K562 (cell line): ENCODE measurements at regions not wholly inside any gene's neighbourhood (a gene's known extent, or its start where the extent isn't known, plus 50 kb on each side); places are given as distances from the start of the nearest gene placed in this dataset.

ENCODE experiments used
- ATAC-seq: fragments of 200-7000 bp; cut with Tn5 transposase; 3 replicates; pipeline ENCODE4 v1.9.1; 2020; ENCODE audit warnings: moderate library complexity
- BruUV-seq: library from RNA; stranded (reverse); fragments of 400-500 nt; replicated peaks from 2 replicates; lab custom pipeline; 2021; lab: Mats Ljungman, UMichigan
- CTCF ChIA-PET: fragments of 300-600 bp; formaldehyde crosslinking; extraction: SDS; loops from one replicate; lab custom pipeline; 2021; ENCODE audit warnings: low intra/inter-chr PET ratio; lab: Yijun Ruan, JAX
- POLR2A ChIA-PET: fragments of 300-600, 350-650 bp; sonication (Branson Sonifier 250); formaldehyde crosslinking; extraction: SDS; loops from one replicate; lab custom pipeline; 2021; ENCODE audit warnings: antibody characterized with exemption, inconsistent platforms; lab: Yijun Ruan, JAX
- DNase-seq, 4 experiments: peaks; one replicate each; pipeline versions ENCODE4 v3.0.0 to v3.0.0-alpha.2; 2011 to 2018; ENCODE audit warnings: low spot score in 3 of 4, mixed read lengths in 3 of 4; ENCODE audit errors: extremely low read depth in 1 of 4
- FAIRE-seq: peaks from 2 replicates; lab custom pipeline; 2011; peaks lifted over from hg19 to GRCh38; lab: Jason Lieb, UNC
- H2AFZ ChIP-seq: 2 replicates; pipeline ENCODE4 v1.6.0; 2011; ENCODE audit warnings: low read depth, low read length, control low read depth, inconsistent platforms
- H3K27ac ChIP-seq: fragments of 200-600 bp; 3 replicates; pipeline ENCODE4 v1.8.0; 2011; ENCODE audit warnings: low read depth, mild to moderate bottlenecking, control low read depth, inconsistent platforms, low read length, moderate library complexity, mixed read lengths; ENCODE audit errors: extremely low read depth
- H3K27me3 ChIP-seq, 2 experiments: fragments of 300-600 bp in 1 of 2; 2 replicates in 1 of 2; 3 replicates in 1 of 2; pipeline versions ENCODE4 v1.6.0 to v1.8.0; 2011; ENCODE audit warnings: inconsistent platforms in 2 of 2, low read length in 2 of 2, mild to moderate bottlenecking in 1 of 2, mixed read lengths in 1 of 2, moderate library complexity in 1 of 2; ENCODE audit not compliant: control insufficient read depth in 2 of 2, insufficient read depth in 2 of 2
- H3K36me3 ChIP-seq: fragments of 300-600 bp; 3 replicates; pipeline ENCODE4 v1.8.0; 2011; ENCODE audit warnings: mild to moderate bottlenecking, low read length, inconsistent platforms; ENCODE audit not compliant: control insufficient read depth, insufficient read depth
- H3K4me1 ChIP-seq, 2 experiments: fragments of 200-600 bp in 1 of 2; replicated peaks in 1 of 2; 2 replicates in 1 of 2; 3 replicates in 1 of 2; pipeline versions ENCODE4 v1.5.1 to v1.8.0; 2011; ENCODE audit warnings: inconsistent platforms in 2 of 2, low read length in 2 of 2, mild to moderate bottlenecking in 1 of 2, mixed read lengths in 1 of 2, moderate library complexity in 1 of 2; ENCODE audit not compliant: control insufficient read depth in 2 of 2, insufficient read depth in 2 of 2
- H3K4me2 ChIP-seq: 2 replicates; pipeline ENCODE4 v1.6.1; 2011; ENCODE audit warnings: low read length, control low read depth, inconsistent platforms, mixed read lengths; ENCODE audit not compliant: insufficient read depth
- H3K4me3 ChIP-seq: fragments of 200-600 bp; sonication (generic), shearing (Covaris generic); 2 replicates; pipeline ENCODE4 v1.5.1; 2016; ENCODE audit warnings: control low read depth, inconsistent platforms
- H3K79me2 ChIP-seq: fragments of 200-600 bp; 3 replicates; pipeline ENCODE4 v1.8.0; 2011; ENCODE audit warnings: low read length, inconsistent platforms; ENCODE audit not compliant: control insufficient read depth, insufficient read depth
- H3K9ac ChIP-seq, 2 experiments: 2 replicates each; pipeline versions ENCODE4 v1.6.0 to v1.6.1; 2011; ENCODE audit warnings: low read depth in 2 of 2, low read length in 2 of 2, control low read depth in 1 of 2, inconsistent platforms in 1 of 2, mild to moderate bottlenecking in 1 of 2, mixed read lengths in 1 of 2; ENCODE audit not compliant: insufficient read depth in 1 of 2
- H3K9me1 ChIP-seq: one replicate; pipeline ENCODE4 v1.6.0; 2011; ENCODE audit warnings: inconsistent platforms, mild to moderate bottlenecking, low read length, moderate library complexity; ENCODE audit not compliant: control insufficient read depth, insufficient read depth
- H3K9me3 ChIP-seq: replicated peaks from 2 replicates; pipeline ENCODE4 v1.5.1; 2011; ENCODE audit warnings: low read depth, low read length, inconsistent platforms; ENCODE audit not compliant: control insufficient read depth, insufficient read depth
- H4K20me1 ChIP-seq: replicated peaks from 2 replicates; pipeline ENCODE4 v1.6.1; 2011; ENCODE audit warnings: low read length, inconsistent platforms, mixed read lengths; ENCODE audit not compliant: control insufficient read depth, insufficient read depth
- ATF7 ChIP-seq: fragments of 450-650 bp; IDR thresholded peaks from 2 replicates; pipeline ENCODE4 v1.7.1; 2014; ENCODE audit warnings: mild to moderate bottlenecking, moderate library complexity
- CREM ChIP-seq: IDR thresholded peaks from 2 replicates; pipeline ENCODE4 v1.6.1; 2014; ENCODE audit warnings: antibody characterized with exemption, low read depth
- CTCFL ChIP-seq: IDR thresholded peaks from 2 replicates; pipeline ENCODE4 v1.6.1; 2011; ENCODE audit warnings: borderline replicate concordance, low read depth, mild to moderate bottlenecking, moderate library complexity, low read length; ENCODE audit not compliant: insufficient read depth, poor library complexity, severe bottlenecking
- ELF4 ChIP-seq: fragments of 450-650 bp; formaldehyde crosslinking; IDR thresholded peaks from 2 replicates; pipeline ENCODE4 v1.4.0; 2022; ENCODE audit warnings: missing genetic modification characterization
- FOXK2 ChIP-seq, 2 experiments: fragments of 450-650 bp; IDR thresholded peaks in 1 of 2; conservative IDR thresholded peaks in 1 of 2; 2 replicates each; pipeline ENCODE4 v1.6.1; 2016; ENCODE audit warnings: low read depth in 2 of 2, mild to moderate bottlenecking in 1 of 2
- HMG20A ChIP-seq: fragments of 450-650 bp; formaldehyde crosslinking; conservative IDR thresholded peaks from 2 replicates; pipeline ENCODE4 v1.4.0; 2020; ENCODE audit warnings: mild to moderate bottlenecking, mixed read lengths
- KAT8 ChIP-seq: fragments of 450-650 bp; IDR thresholded peaks from 2 replicates; pipeline ENCODE4 v1.6.1; 2016; ENCODE audit warnings: low read depth, mild to moderate bottlenecking
- NFXL1 ChIP-seq: fragments of 450-650 bp; formaldehyde crosslinking; IDR thresholded peaks from 2 replicates; pipeline ENCODE4 v1.4.0; 2021; ENCODE audit warnings: mild to moderate bottlenecking
- NFYB ChIP-seq: IDR thresholded peaks from 2 replicates; pipeline ENCODE4 v1.6.1; 2011; ENCODE audit warnings: mild to moderate bottlenecking, moderate library complexity; ENCODE audit not compliant: insufficient read length; ENCODE audit errors: extremely low read depth
- PATZ1 ChIP-seq: fragments of 250-450 bp; sonication (Bioruptor Pico); IDR thresholded peaks from 2 replicates; pipeline ENCODE4 v1.5.0; 2020; ENCODE audit warnings: mild to moderate bottlenecking, borderline replicate concordance
- RBM17 ChIP-seq: fragments of 200-400 bp; formaldehyde crosslinking; IDR thresholded peaks from 2 replicates; pipeline ENCODE4 v1.6.1; 2017; ENCODE audit warnings: low read depth, mild to moderate bottlenecking, low read length, borderline replicate concordance
- SLC30A9 ChIP-seq: fragments of 250-450 bp; sonication (Bioruptor Pico); IDR thresholded peaks from 2 replicates; pipeline ENCODE4 v1.8.0; 2022; ENCODE audit warnings: mild to moderate bottlenecking, moderate library complexity
- TRIM24 ChIP-seq, 2 experiments: fragments of 450-650 bp; IDR thresholded peaks; 2 replicates each; pipeline ENCODE4 v1.6.1; 2016
- TRIM28 ChIP-seq: fragments of 450-650 bp; IDR thresholded peaks from 2 replicates; pipeline ENCODE4 v1.6.1; 2017
- WHSC1 ChIP-seq: IDR thresholded peaks from one replicate; pipeline ENCODE4 v1.6.1; 2012; ENCODE audit warnings: low read length, control low read depth, inconsistent platforms
- WGBS: fragments of 100-300 bp; shearing (Covaris generic); methylation state at CpG from one replicate; pipeline ENCODE4 v1.1.6; 2016; ENCODE audit warnings: low coverage, mixed read lengths; ENCODE audit not compliant: insufficient coverage; ENCODE audit errors: missing lambda C conversion rate; 5-methylcytosine and 5-hydroxymethylcytosine counted together
- in situ Hi-C: fragments of 300-500 bp; cut with MboI; formaldehyde crosslinking; loops from 4 replicates; pipeline ENCODE4 v1.15.0; 2018; ENCODE audit warnings: inconsistent platforms, mixed read lengths
- intact Hi-C: fragments of 100-400 bp; cut with micrococcal nuclease; formaldehyde crosslinking; loops from 2 replicates; pipeline ENCODE4 v1.14.2; 2022
- TF ChIP-seq, protein P1 (sequence below): sonication (generic); formaldehyde crosslinking; IDR thresholded peaks from 2 replicates; pipeline ENCODE4 v1.8.0; 2022; ENCODE audit warnings: mild to moderate bottlenecking, low read depth, missing genetic modification reagents
- TF ChIP-seq, protein P2 (sequence below): sonication (generic); formaldehyde crosslinking; IDR thresholded peaks from 2 replicates; pipeline ENCODE4 v1.8.1; 2023; ENCODE audit warnings: mild to moderate bottlenecking, missing genetic modification reagents

- in situ Hi-C loops, result no loop called here
- H2AFZ ChIP-seq, result no peak overlapping the region
- H3K36me3 ChIP-seq, result no peaks in the 10 kb centered on the region
- H3K9ac ChIP-seq, result no peak overlapping the region
- no peaks in the 10 kb centered on the region for H3K79me2 ChIP-seq
- no peaks in the 10 kb centered on the region for H4K20me1 ChIP-seq
- intact Hi-C loops, result no loop called here
- H3K9me1 ChIP-seq, result no peaks in the 10 kb centered on the region
- no peak overlapping the region for H3K4me2 ChIP-seq
- WGBS, result 4% methylated on average over 14 of the region's 14 CpGs
- ChIA-PET POLR2A (no interaction called here), CTCF (no interaction called here)
- no TSS peak for BruUV-seq
- no peak overlapping the region for H3K4me3 ChIP-seq
- no peak for DNase-seq
- peaks cover 0 to 19% of the 10 kb centered on the region in 2 experiments; a peak in 2 of 5 replicates for H3K27me3 ChIP-seq
- no peak for ATAC-seq
- no peaks in the 10 kb centered on the region for H3K9me3 ChIP-seq
- H3K27ac ChIP-seq, result no peak overlapping the region
- no peak for FAIRE-seq
- H3K4me1 ChIP-seq, result no peaks in the 10 kb centered on the region
- TF ChIP-seq KAT8, result no peak
- TF ChIP-seq, protein P1, sequence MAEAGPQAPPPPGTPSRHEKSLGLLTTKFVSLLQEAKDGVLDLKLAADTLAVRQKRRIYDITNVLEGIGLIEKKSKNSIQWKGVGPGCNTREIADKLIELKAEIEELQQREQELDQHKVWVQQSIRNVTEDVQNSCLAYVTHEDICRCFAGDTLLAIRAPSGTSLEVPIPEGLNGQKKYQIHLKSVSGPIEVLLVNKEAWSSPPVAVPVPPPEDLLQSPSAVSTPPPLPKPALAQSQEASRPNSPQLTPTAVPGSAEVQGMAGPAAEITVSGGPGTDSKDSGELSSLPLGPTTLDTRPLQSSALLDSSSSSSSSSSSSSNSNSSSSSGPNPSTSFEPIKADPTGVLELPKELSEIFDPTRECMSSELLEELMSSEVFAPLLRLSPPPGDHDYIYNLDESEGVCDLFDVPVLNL (CRISPR knock-in tag), result no peak
- no peak for TF ChIP-seq WHSC1
- no peak for TF ChIP-seq ATF7
- TF ChIP-seq CTCFL, result no peak
- TF ChIP-seq FOXK2 (conservative IDR thresholded peaks at IDR 0.05 in 1 of 2, IDR thresholded peaks at IDR 0.05 in 1 of 2; ENCODE audit: low read depth in 2 of 2), result no peak
- TF ChIP-seq NFYB, result no peak
- TF ChIP-seq SLC30A9 (CRISPR knock-in tag), result no peak
- TF ChIP-seq, protein P2, sequence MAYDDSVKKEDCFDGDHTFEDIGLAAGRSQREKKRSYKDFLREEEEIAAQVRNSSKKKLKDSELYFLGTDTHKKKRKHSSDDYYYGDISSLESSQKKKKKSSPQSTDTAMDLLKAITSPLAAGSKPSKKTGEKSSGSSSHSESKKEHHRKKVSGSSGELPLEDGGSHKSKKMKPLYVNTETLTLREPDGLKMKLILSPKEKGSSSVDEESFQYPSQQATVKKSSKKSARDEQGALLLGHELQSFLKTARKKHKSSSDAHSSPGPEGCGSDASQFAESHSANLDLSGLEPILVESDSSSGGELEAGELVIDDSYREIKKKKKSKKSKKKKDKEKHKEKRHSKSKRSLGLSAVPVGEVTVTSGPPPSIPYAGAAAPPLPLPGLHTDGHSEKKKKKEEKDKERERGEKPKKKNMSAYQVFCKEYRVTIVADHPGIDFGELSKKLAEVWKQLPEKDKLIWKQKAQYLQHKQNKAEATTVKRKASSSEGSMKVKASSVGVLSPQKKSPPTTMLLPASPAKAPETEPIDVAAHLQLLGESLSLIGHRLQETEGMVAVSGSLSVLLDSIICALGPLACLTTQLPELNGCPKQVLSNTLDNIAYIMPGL (CRISPR knock-in tag), result no peak
- no peak for TF ChIP-seq ELF4
- no peak for TF ChIP-seq HMG20A
- no peak for TF ChIP-seq RBM17
- TF ChIP-seq TRIM28, result no peak
- no peak for TF ChIP-seq PATZ1 (CRISPR knock-in tag)
- TF ChIP-seq TRIM24 (IDR thresholded peaks at IDR 0.05), result no peak
- no peak for TF ChIP-seq NFXL1 (CRISPR knock-in tag)
- no peak for TF ChIP-seq CREM
These were observed 170.8 kb upstream of the CADM1 start for GRCh38 chr11:115674937-115675544.
